ENCODE measurements at regions not wholly inside any gene's neighbourhood (a gene's known extent, or its start where the extent isn't known, plus 50 kb on each side); places are given as distances from the start of the nearest gene placed in this dataset.

- TF ChIP-seq CTCF (IDR thresholded peaks at IDR 0.05; ENCODE audit: insufficient read depth, low read length) (no peak), POLR2AphosphoS5 (IDR thresholded peaks at IDR 0.05; ENCODE audit: low read depth) (no peak), GABPA (IDR thresholded peaks at IDR 0.05; ENCODE audit: low read depth) (no peak), REST (IDR thresholded peaks at IDR 0.05; ENCODE audit: insufficient replicate concordance, low read depth) (no peak)
Observed at GRCh38 chr22:48919851-48920589, 907.7 kb downstream of the BRD1 start.

All from HL-60 (cell line).